GM23248 (cell line): ENCODE measurements at regions not wholly inside any gene's neighbourhood (a gene's known extent, or its start where the extent isn't known, plus 50 kb on each side); places are given as distances from the start of the nearest gene placed in this dataset.

ENCODE experiments used
- DNase-seq: peaks from one replicate; pipeline ENCODE4 v3.0.0-alpha.2; 2015
- H2AFZ ChIP-seq: fragments of 200-600 bp; sonication (generic); 2 replicates; pipeline ENCODE4 v1.6.1; 2016; ENCODE audit warnings: antibody characterized with exemption
- H3F3A ChIP-seq: fragments of 200-600 bp; sonication (generic); 2 replicates; pipeline ENCODE4 v1.6.1; 2016; ENCODE audit warnings: mild to moderate bottlenecking, antibody characterized with exemption, mixed run types; ENCODE audit not compliant: insufficient read depth
- H3K27ac ChIP-seq: fragments of 200-600 bp; sonication (generic); 2 replicates; pipeline ENCODE4 v1.5.1; 2016; ENCODE audit warnings: mild to moderate bottlenecking
- H3K27me3 ChIP-seq: fragments of 200-600 bp; sonication (generic); replicated peaks from 2 replicates; pipeline ENCODE4 v1.6.1; 2016; ENCODE audit warnings: mild to moderate bottlenecking; ENCODE audit not compliant: insufficient read depth
- H3K36me3 ChIP-seq: fragments of 200-600 bp; sonication (generic); 2 replicates; pipeline ENCODE4 v1.6.1; 2016; ENCODE audit warnings: low read depth, mild to moderate bottlenecking
- H3K4me1 ChIP-seq: fragments of 200-600 bp; sonication (generic); 2 replicates; pipeline ENCODE4 v1.6.1; 2016; ENCODE audit warnings: mild to moderate bottlenecking; ENCODE audit not compliant: insufficient read depth
- H3K4me2 ChIP-seq: fragments of 200-600 bp; sonication (generic); one replicate; pipeline ENCODE4 v1.6.1; 2016; ENCODE audit warnings: mild to moderate bottlenecking; ENCODE audit not compliant: unreplicated experiment
- H3K4me3 ChIP-seq: fragments of 200-600 bp; sonication (generic); 2 replicates; pipeline ENCODE4 v1.5.1; 2016; ENCODE audit warnings: mild to moderate bottlenecking
- H3K79me2 ChIP-seq: fragments of 200-600 bp; sonication (generic); 2 replicates; pipeline ENCODE4 v1.6.1; 2016; ENCODE audit warnings: mild to moderate bottlenecking; ENCODE audit not compliant: insufficient read depth
- H3K9ac ChIP-seq: fragments of 200-600 bp; sonication (generic); 2 replicates; pipeline ENCODE4 v1.6.1; 2016; ENCODE audit warnings: mild to moderate bottlenecking
- H3K9me2 ChIP-seq: fragments of 200-600 bp; sonication (generic); 2 replicates; pipeline ENCODE4 v1.6.1; 2016; ENCODE audit warnings: mixed run types, mild to moderate bottlenecking, moderate library complexity; ENCODE audit not compliant: insufficient read depth
- H3K9me3 ChIP-seq: fragments of 200-600 bp; sonication (generic); one replicate; pipeline ENCODE4 v1.6.1; 2017; ENCODE audit warnings: low read depth
- H4K20me1 ChIP-seq: fragments of 200-600 bp; sonication (generic); 2 replicates; pipeline ENCODE4 v1.6.0; 2016; ENCODE audit not compliant: insufficient read depth
- EZH2 ChIP-seq: fragments of 200-600 bp; sonication (generic); IDR thresholded peaks from 2 replicates; pipeline ENCODE4 v1.6.1; 2018; ENCODE audit warnings: antibody characterized with exemption, mild to moderate bottlenecking; ENCODE audit not compliant: insufficient read depth, poor library complexity, severe bottlenecking
- EZH2phosphoT487 ChIP-seq: fragments of 200-600 bp; sonication (generic); IDR thresholded peaks from 2 replicates; pipeline ENCODE4 v1.6.1; 2018; ENCODE audit warnings: antibody characterized with exemption, moderate library complexity, mild to moderate bottlenecking, low read depth; ENCODE audit not compliant: insufficient read depth
- WGBS, 2 experiments: methylation state at CpG; one replicate each; pipeline ENCODE4 v1.1.6; 2015 to 2017; ENCODE audit warnings: low lambda C conversion rate in 2 of 2, low coverage in 1 of 2; ENCODE audit errors: missing lambda C conversion rate in 2 of 2; 5-methylcytosine and 5-hydroxymethylcytosine counted together
- in situ Hi-C: fragments of 300-500 bp; cut with MboI; formaldehyde crosslinking; loops from 2 replicates; pipeline ENCODE4 v1.15.0; 2020

GRCh38 chr12:58602179-58602578, 318.1 kb downstream of the LRIG3 start:
- Histone ChIP-seq H4K20me1 (no peaks in the 10 kb centered on the region), H2AFZ (no peak overlapping the region), H3K27ac (no peak overlapping the region), H3K9me2 (no peaks in the 10 kb centered on the region), H3F3A (no peaks in the 10 kb centered on the region), H3K9ac (no peak overlapping the region), H3K4me3 (no peak overlapping the region), H3K36me3 (no peaks in the 10 kb centered on the region), H3K27me3 (no peaks in the 10 kb centered on the region), H3K9me3 (no peaks in the 10 kb centered on the region), H3K79me2 (no peaks in the 10 kb centered on the region), H3K4me2 (no peak overlapping the region), H3K4me1 (no peaks in the 10 kb centered on the region)
- in situ Hi-C loops: no loop called here
- TF ChIP-seq EZH2phosphoT487 (no peak), EZH2 (no peak)
- DNase-seq: no peak
- 67 to 74% methylated on average over 6 of the region's 6 CpGs for WGBS, 2 experiments

GRCh38 chr12:58602736-58603135, 317.6 kb downstream of the LRIG3 start:
- Histone ChIP-seq H3K4me3 (no peak overlapping the region), H3K9me3 (no peaks in the 10 kb centered on the region), H4K20me1 (no peaks in the 10 kb centered on the region), H3K27ac (no peak overlapping the region), H3K36me3 (no peaks in the 10 kb centered on the region), H3F3A (no peaks in the 10 kb centered on the region), H3K27me3 (no peaks in the 10 kb centered on the region), H3K4me2 (no peak overlapping the region), H2AFZ (no peak overlapping the region), H3K4me1 (no peaks in the 10 kb centered on the region), H3K79me2 (no peaks in the 10 kb centered on the region), H3K9me2 (no peaks in the 10 kb centered on the region), H3K9ac (no peak overlapping the region)
- DNase-seq: no peak
- TF ChIP-seq EZH2phosphoT487 (no peak), EZH2 (no peak)
- 29 to 44% methylated on average over 1 of the region's 1 CpG for WGBS, 2 experiments
- in situ Hi-C loops: no loop called here

GRCh38 chr12:58607805-58608204, 312.5 kb downstream of the LRIG3 start:
- WGBS, 2 experiments: 48 to 54% methylated on average over 1 of the region's 1 CpG
- in situ Hi-C loops: no loop called here

GRCh38 chr12:58608711-58609110, 311.6 kb downstream of the LRIG3 start:
- Histone ChIP-seq H4K20me1 (no peaks in the 10 kb centered on the region), H3K4me2 (no peak overlapping the region), H3K79me2 (no peaks in the 10 kb centered on the region), H3K4me3 (no peak overlapping the region), H3K9me3 (no peaks in the 10 kb centered on the region), H2AFZ (no peak overlapping the region), H3K4me1 (0 out of 2 replicates have a peak, but pooled peaks cover 5% of the 10 kb centered on the region), H3K27ac (no peak overlapping the region), H3K36me3 (no peaks in the 10 kb centered on the region), H3K9ac (no peak overlapping the region), H3F3A (no peaks in the 10 kb centered on the region), H3K9me2 (no peaks in the 10 kb centered on the region), H3K27me3 (no peaks in the 10 kb centered on the region)
- DNase-seq: no peak
- WGBS, 2 experiments: 14 to 39% methylated on average over 1 of the region's 1 CpG
- TF ChIP-seq EZH2phosphoT487 (no peak), EZH2 (no peak)
- in situ Hi-C loops: no loop called here

More at GRCh38 chr12:58607805-58608204, 312.5 kb downstream of the LRIG3 start:
- no peak overlapping the region for H2AFZ ChIP-seq
- no peaks in the 10 kb centered on the region for H3F3A ChIP-seq
- no peaks in the 10 kb centered on the region for H3K79me2 ChIP-seq
- H3K9me2 ChIP-seq: no peaks in the 10 kb centered on the region
- H3K9ac ChIP-seq: no peak overlapping the region
- H3K27ac ChIP-seq: no peak overlapping the region
- 0 out of 2 replicates have a peak, but pooled peaks cover 5% of the 10 kb centered on the region for H3K4me1 ChIP-seq
- TF ChIP-seq EZH2phosphoT487 (no peak), EZH2 (no peak)
- no peaks in the 10 kb centered on the region for H4K20me1 ChIP-seq
- H3K4me3 ChIP-seq: no peak overlapping the region
- no peaks in the 10 kb centered on the region for H3K9me3 ChIP-seq
- no peak overlapping the region for H3K4me2 ChIP-seq
- no peaks in the 10 kb centered on the region for H3K36me3 ChIP-seq
- DNase-seq: no peak
- no peaks in the 10 kb centered on the region for H3K27me3 ChIP-seq

DNA sequence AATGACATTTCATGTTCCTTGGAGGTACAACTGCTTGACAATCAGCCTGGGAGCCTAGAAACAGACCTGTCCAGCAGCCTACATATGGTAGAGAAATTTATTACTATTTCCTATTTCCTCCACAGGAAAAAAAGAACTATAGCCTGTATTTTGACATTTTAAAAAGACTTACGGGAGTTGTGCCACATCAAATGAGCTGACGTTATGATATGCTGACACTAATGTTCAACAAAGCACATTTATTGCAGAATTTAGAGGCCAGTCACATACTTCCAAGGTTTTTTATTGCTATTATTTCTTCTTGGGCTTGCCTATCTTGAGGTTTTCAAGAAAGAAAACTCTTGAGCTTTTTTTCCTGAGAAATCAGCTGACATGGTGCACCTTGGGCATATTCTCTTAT, 305.3 kb downstream of the LRIG3 start:
- DNase-seq: no peak
- no peak overlapping the region for H2AFZ ChIP-seq
- no peak overlapping the region for H3K27ac ChIP-seq
- H3K9me3 ChIP-seq: no peaks in the 10 kb centered on the region
- H3K4me3 ChIP-seq: no peak overlapping the region
- H3F3A ChIP-seq: no peaks in the 10 kb centered on the region
- H3K9ac ChIP-seq: no peak overlapping the region
- TF ChIP-seq EZH2phosphoT487: no peak
- TF ChIP-seq EZH2: no peak
- H3K36me3 ChIP-seq: no peaks in the 10 kb centered on the region
- H3K9me2 ChIP-seq: no peaks in the 10 kb centered on the region
- H4K20me1 ChIP-seq: no peaks in the 10 kb centered on the region
- H3K4me2 ChIP-seq: no peak overlapping the region
- no peaks in the 10 kb centered on the region for H3K4me1 ChIP-seq
- H3K27me3 ChIP-seq: no peaks in the 10 kb centered on the region
- whole genome bisulfite sequencing, 2 experiments: 93 to 94% methylated on average over 2 of the region's 2 CpGs
- in situ Hi-C loops: no loop called here
- H3K79me2 ChIP-seq: no peaks in the 10 kb centered on the region
